ENCODE measurements at regions not wholly inside any gene's neighbourhood (a gene's known extent, or its start where the extent isn't known, plus 50 kb on each side); places are given as distances from the start of the nearest gene placed in this dataset.

DNA sequence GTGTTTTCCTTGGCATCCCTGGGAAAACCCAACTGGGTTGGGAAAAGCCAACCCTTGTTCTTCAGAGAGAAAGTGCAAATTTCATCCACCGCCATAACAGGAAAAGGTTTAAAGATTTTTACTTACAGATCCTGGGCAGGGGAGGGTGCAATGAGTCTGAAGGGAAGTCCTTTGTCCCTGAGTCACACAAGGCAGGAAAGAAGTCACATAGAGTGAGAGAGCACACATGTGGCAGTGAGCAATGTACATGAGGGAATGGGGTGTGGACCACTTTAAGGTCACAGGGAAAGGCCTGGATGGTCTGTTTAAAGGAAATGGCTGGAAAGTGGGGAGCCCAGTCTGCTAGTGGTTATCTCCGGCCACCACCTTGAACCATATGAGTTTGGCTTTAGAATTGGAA is 248.9 kb downstream of the HS3ST1 start:
- TF ChIP-seq, protein P1, sequence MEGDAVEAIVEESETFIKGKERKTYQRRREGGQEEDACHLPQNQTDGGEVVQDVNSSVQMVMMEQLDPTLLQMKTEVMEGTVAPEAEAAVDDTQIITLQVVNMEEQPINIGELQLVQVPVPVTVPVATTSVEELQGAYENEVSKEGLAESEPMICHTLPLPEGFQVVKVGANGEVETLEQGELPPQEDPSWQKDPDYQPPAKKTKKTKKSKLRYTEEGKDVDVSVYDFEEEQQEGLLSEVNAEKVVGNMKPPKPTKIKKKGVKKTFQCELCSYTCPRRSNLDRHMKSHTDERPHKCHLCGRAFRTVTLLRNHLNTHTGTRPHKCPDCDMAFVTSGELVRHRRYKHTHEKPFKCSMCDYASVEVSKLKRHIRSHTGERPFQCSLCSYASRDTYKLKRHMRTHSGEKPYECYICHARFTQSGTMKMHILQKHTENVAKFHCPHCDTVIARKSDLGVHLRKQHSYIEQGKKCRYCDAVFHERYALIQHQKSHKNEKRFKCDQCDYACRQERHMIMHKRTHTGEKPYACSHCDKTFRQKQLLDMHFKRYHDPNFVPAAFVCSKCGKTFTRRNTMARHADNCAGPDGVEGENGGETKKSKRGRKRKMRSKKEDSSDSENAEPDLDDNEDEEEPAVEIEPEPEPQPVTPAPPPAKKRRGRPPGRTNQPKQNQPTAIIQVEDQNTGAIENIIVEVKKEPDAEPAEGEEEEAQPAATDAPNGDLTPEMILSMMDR (IDR thresholded peaks at IDR 0.05 in 4 of 5, conservative IDR thresholded peaks at IDR 0.05 in 1 of 5): no peak
- no peak for TF ChIP-seq POLR2A (IDR thresholded peaks at IDR 0.05)

All from gastrocnemius medialis (tissue), 4 donors.